ENCODE measurements at regions not wholly inside any gene's neighbourhood (a gene's known extent, or its start where the extent isn't known, plus 50 kb on each side); places are given as distances from the start of the nearest gene placed in this dataset.

- no peak for DNase-seq (ENCODE audit: low spot score)
- peak; percentile 22 for TF ChIP-seq CTCF (IDR thresholded peaks at IDR 0.05; ENCODE audit: borderline replicate concordance, control extremely low read depth, extremely low read depth, insufficient read depth, missing control alignments)
- in situ Hi-C loops (cut with MboI; ENCODE audit: low sequenced_read_pairs, unreplicated experiment), result no loop called here
Observed at GRCh38 chr6:81075974-81076373, 676.5 kb downstream of the TENT5A start.

- TF ChIP-seq CTCF (IDR thresholded peaks at IDR 0.05; ENCODE audit: borderline replicate concordance, control extremely low read depth, extremely low read depth, insufficient read depth, missing control alignments), result no peak
- in situ Hi-C loops (cut with MboI; ENCODE audit: low sequenced_read_pairs, unreplicated experiment), result no loop called here
- DNase-seq (ENCODE audit: low spot score), result no peak
Observed at GRCh38 chr6:81073318-81073717, 679.2 kb downstream of the TENT5A start.

- no peak for DNase-seq (ENCODE audit: low spot score)
- no peak for TF ChIP-seq CTCF (IDR thresholded peaks at IDR 0.05; ENCODE audit: borderline replicate concordance, control extremely low read depth, extremely low read depth, insufficient read depth, missing control alignments)
- in situ Hi-C loops (cut with MboI; ENCODE audit: low sequenced_read_pairs, unreplicated experiment), result no loop called here
Observed at GRCh38 chr6:81071121-81071520, 681.4 kb downstream of the TENT5A start.

- TF ChIP-seq CTCF (IDR thresholded peaks at IDR 0.05; ENCODE audit: borderline replicate concordance, control extremely low read depth, extremely low read depth, insufficient read depth, missing control alignments), result no peak
- in situ Hi-C loops (cut with MboI; ENCODE audit: low sequenced_read_pairs, unreplicated experiment), result no loop called here
- no peak for DNase-seq (ENCODE audit: low spot score)
Observed at GRCh38 chr6:81067057-81067456, 685.4 kb downstream of the TENT5A start.

GRCh38 chr6:81063891-81064290 lies 688.6 kb downstream of the TENT5A start:
- in situ Hi-C loops (cut with MboI; ENCODE audit: low sequenced_read_pairs, unreplicated experiment), result no loop called here
- no peak for DNase-seq (ENCODE audit: low spot score)
- no peak for TF ChIP-seq CTCF (IDR thresholded peaks at IDR 0.05; ENCODE audit: borderline replicate concordance, control extremely low read depth, extremely low read depth, insufficient read depth, missing control alignments)

GRCh38 chr6:81054036-81054435 lies 698.4 kb downstream of the TENT5A start:
- DNase-seq (ENCODE audit: low spot score), result no peak
- in situ Hi-C loops (cut with MboI; ENCODE audit: low sequenced_read_pairs, unreplicated experiment), result no loop called here
- no peak for TF ChIP-seq CTCF (IDR thresholded peaks at IDR 0.05; ENCODE audit: borderline replicate concordance, control extremely low read depth, extremely low read depth, insufficient read depth, missing control alignments)

- in situ Hi-C loops (cut with MboI; ENCODE audit: low sequenced_read_pairs, unreplicated experiment), result no loop called here
- no peak for DNase-seq (ENCODE audit: low spot score)
- no peak for TF ChIP-seq CTCF (IDR thresholded peaks at IDR 0.05; ENCODE audit: borderline replicate concordance, control extremely low read depth, extremely low read depth, insufficient read depth, missing control alignments)
Observed at GRCh38 chr6:81051952-81052351, 700.5 kb downstream of the TENT5A start.

Data from GM13976 (cell line).